HepG2 (cell line): ENCODE measurements at regions not wholly inside any gene's neighbourhood (a gene's known extent, or its start where the extent isn't known, plus 50 kb on each side); places are given as distances from the start of the nearest gene placed in this dataset.

Experiments
- ATAC-seq: fragments of 200-7000 bp; cut with Tn5 transposase; 3 replicates; pipeline ENCODE4 v1.9.1; 2020; ENCODE audit warnings: mild to moderate bottlenecking, moderate library complexity
- BruUV-seq: library from RNA; stranded (reverse); fragments of 400-500 nt; replicated peaks from 2 replicates; lab custom pipeline; 2021; lab: Mats Ljungman, UMichigan
- CTCF ChIA-PET: fragments of 300-600 bp; formaldehyde crosslinking; extraction: SDS; loops from one replicate; lab custom pipeline; 2021; ENCODE audit warnings: low total read pairs, inconsistent platforms, low intra/inter-chr PET ratio; lab: Yijun Ruan, JAX
- POLR2A ChIA-PET: fragments of 350-600 bp; sonication (Branson Sonifier 250); formaldehyde crosslinking; loops from one replicate; lab custom pipeline; 2020; ENCODE audit warnings: antibody characterized with exemption, inconsistent platforms; lab: Yijun Ruan, JAX
- DNase-seq: peaks from one replicate; pipeline ENCODE4 v3.0.0-alpha.2; 2015; ENCODE audit warnings: low spot score
- FAIRE-seq: peaks from 3 replicates; lab custom pipeline; 2011; peaks lifted over from hg19 to GRCh38; lab: Jason Lieb, UNC
- H2AFZ ChIP-seq: one replicate; pipeline ENCODE4 v1.6.1; 2011; ENCODE audit warnings: low read length, inconsistent platforms
- H3K27ac ChIP-seq: fragments of 300-600 bp; 3 replicates; pipeline ENCODE4 v1.8.0; 2011; ENCODE audit warnings: mixed run types, mild to moderate bottlenecking, mixed read lengths, low read length, inconsistent platforms; ENCODE audit not compliant: insufficient read depth; ENCODE audit errors: extremely low read length
- H3K27me3 ChIP-seq, 2 experiments: fragments of 200-600 bp in 1 of 2; 2 replicates in 1 of 2; 3 replicates in 1 of 2; pipeline versions ENCODE4 v1.6.0 to v1.8.0; 2011; ENCODE audit warnings: low read length in 2 of 2, mild to moderate bottlenecking in 2 of 2, moderate library complexity in 2 of 2, inconsistent platforms in 1 of 2; ENCODE audit not compliant: insufficient read depth in 2 of 2, control insufficient read depth in 1 of 2
- H3K36me3 ChIP-seq, 2 experiments: fragments of 200-600 bp in 1 of 2; replicated peaks in 1 of 2; 2 replicates in 1 of 2; 3 replicates in 1 of 2; pipeline versions ENCODE4 v1.5.1 to v1.8.0; 2011; ENCODE audit warnings: low read length in 2 of 2, inconsistent platforms in 1 of 2; ENCODE audit not compliant: insufficient read depth in 2 of 2, control insufficient read depth in 1 of 2
- H3K4me1 ChIP-seq: 2 replicates; pipeline ENCODE4 v1.5.1; 2012; ENCODE audit warnings: low read length, inconsistent platforms; ENCODE audit not compliant: insufficient read depth
- H3K4me2 ChIP-seq: 2 replicates; pipeline ENCODE4 v1.6.0; 2011; ENCODE audit warnings: low read depth, low read length, inconsistent platforms
- H3K4me3 ChIP-seq, 3 experiments: fragments of 200-600 bp in 1 of 3; sonication (generic), shearing (Covaris generic) in 1 of 3; replicated peaks in 1 of 3; 2 replicates each; pipeline ENCODE4 v1.5.1; 2011 to 2016; ENCODE audit warnings: low read length in 3 of 3, inconsistent platforms in 2 of 3, low read depth in 2 of 3, mild to moderate bottlenecking in 2 of 3, control low read depth in 1 of 3, mixed read lengths in 1 of 3; ENCODE audit not compliant: insufficient read depth in 1 of 3
- H3K79me2 ChIP-seq: one replicate; pipeline ENCODE4 v1.6.1; 2011; ENCODE audit warnings: low read length, inconsistent platforms; ENCODE audit not compliant: insufficient read depth
- H3K9ac ChIP-seq: 2 replicates; pipeline ENCODE4 v1.6.0; 2011; ENCODE audit warnings: mild to moderate bottlenecking, low read depth, low read length, inconsistent platforms; ENCODE audit not compliant: insufficient read depth
- H3K9me3 ChIP-seq: 2 replicates; pipeline ENCODE4 v1.5.1; 2012; ENCODE audit warnings: mild to moderate bottlenecking, low read length
- H4K20me1 ChIP-seq: 2 replicates; pipeline ENCODE4 v1.6.0; 2011; ENCODE audit warnings: inconsistent platforms, mild to moderate bottlenecking, low read length, moderate library complexity; ENCODE audit not compliant: insufficient read depth
- AKAP8 ChIP-seq: sonication (generic); formaldehyde crosslinking; IDR thresholded peaks from 2 replicates; pipeline ENCODE4 v1.5.1; 2020; ENCODE audit warnings: mild to moderate bottlenecking, missing genetic modification reagents
- CAMTA2 ChIP-seq: sonication (generic); formaldehyde crosslinking; IDR thresholded peaks from 2 replicates; pipeline ENCODE4 v1.4.0; 2020; ENCODE audit warnings: mild to moderate bottlenecking, missing genetic modification reagents, borderline replicate concordance
- CBX1 ChIP-seq: IDR thresholded peaks from one replicate; pipeline ENCODE4 v1.6.1; 2016; ENCODE audit warnings: antibody characterized with exemption, low read depth
- CCDC6 ChIP-seq: sonication (generic); formaldehyde crosslinking; IDR thresholded peaks from 2 replicates; pipeline ENCODE4 v1.8.1; 2022; ENCODE audit warnings: mild to moderate bottlenecking, missing genetic modification reagents, moderate library complexity
- EHMT2 ChIP-seq: fragments of 200-600 bp; sonication (generic); IDR thresholded peaks from 2 replicates; pipeline ENCODE4 v1.7.0; 2017; ENCODE audit warnings: antibody characterized with exemption, low read depth, low read length, borderline replicate concordance
- MYNN ChIP-seq: sonication (generic); formaldehyde crosslinking; IDR thresholded peaks from 2 replicates; pipeline ENCODE4 v1.4.0; 2020; ENCODE audit warnings: mild to moderate bottlenecking, low read depth, missing genetic modification reagents
- NFKBIZ ChIP-seq: IDR thresholded peaks from 2 replicates; pipeline ENCODE4 v1.6.1; 2018; ENCODE audit warnings: missing genetic modification reagents, missing compliant biosample characterization
- RXRA ChIP-seq: sonication (generic); formaldehyde crosslinking; IDR thresholded peaks from 2 replicates; pipeline ENCODE4 v1.5.1; 2020; ENCODE audit warnings: missing genetic modification reagents
- TCF7 ChIP-seq: sonication (generic); IDR thresholded peaks from 2 replicates; pipeline ENCODE4 v1.6.1; 2016; ENCODE audit warnings: antibody characterized with exemption, low read depth
- ZNF10 ChIP-seq: sonication (generic); formaldehyde crosslinking; IDR thresholded peaks from 2 replicates; pipeline ENCODE4 v1.4.0; 2020; ENCODE audit warnings: mild to moderate bottlenecking, low read depth, missing genetic modification reagents, borderline replicate concordance
- ZNF33A ChIP-seq: sonication (generic); formaldehyde crosslinking; IDR thresholded peaks from 2 replicates; pipeline ENCODE4 v1.5.1; 2020; ENCODE audit warnings: missing genetic modification reagents, mild to moderate bottlenecking, moderate library complexity, borderline replicate concordance
- ZNF556 ChIP-seq: sonication (generic); formaldehyde crosslinking; IDR thresholded peaks from 2 replicates; pipeline ENCODE4 v1.4.0; 2020; ENCODE audit warnings: mild to moderate bottlenecking, missing genetic modification reagents, borderline replicate concordance
- WGBS: methylation state at CpG from one replicate; pipeline ENCODE4 v1.1.6; 2017; ENCODE audit warnings: low lambda C conversion rate; 5-methylcytosine and 5-hydroxymethylcytosine counted together
- in situ Hi-C: cut with HindIII; loops from 2 replicates; pipeline ENCODE4 v1.10.0; 2017; ENCODE audit warnings: low pct_unique_long_range_greater_than_20kb; ENCODE audit not compliant: extremely low pct_ligation_motif_present
- intact Hi-C: fragments of 100-400 bp; cut with micrococcal nuclease; formaldehyde crosslinking; loops from one replicate; pipeline ENCODE4 v1.10.0; 2022; ENCODE audit not compliant: unreplicated experiment
- TF ChIP-seq, protein P1 (sequence below), 2 experiments: sonication (generic) in 1 of 2; formaldehyde crosslinking in 1 of 2; IDR thresholded peaks; 2 replicates each; pipeline versions ENCODE4 v1.6.1 to v1.9.0; 2014 to 2022; ENCODE audit warnings: antibody characterized with exemption in 1 of 2, borderline replicate concordance in 1 of 2, inconsistent platforms in 1 of 2, low read depth in 1 of 2, missing genetic modification reagents in 1 of 2
- TF ChIP-seq, protein P2 (sequence below): sonication (generic); formaldehyde crosslinking; IDR thresholded peaks from 2 replicates; pipeline ENCODE4 v1.5.0; 2020; ENCODE audit warnings: missing genetic modification reagents
- TF ChIP-seq, protein P3 (sequence below): sonication (generic); formaldehyde crosslinking; conservative IDR thresholded peaks from 2 replicates; pipeline ENCODE4 v1.8.0; 2022; ENCODE audit warnings: mild to moderate bottlenecking, moderate library complexity, missing genetic modification reagents

DNA sequence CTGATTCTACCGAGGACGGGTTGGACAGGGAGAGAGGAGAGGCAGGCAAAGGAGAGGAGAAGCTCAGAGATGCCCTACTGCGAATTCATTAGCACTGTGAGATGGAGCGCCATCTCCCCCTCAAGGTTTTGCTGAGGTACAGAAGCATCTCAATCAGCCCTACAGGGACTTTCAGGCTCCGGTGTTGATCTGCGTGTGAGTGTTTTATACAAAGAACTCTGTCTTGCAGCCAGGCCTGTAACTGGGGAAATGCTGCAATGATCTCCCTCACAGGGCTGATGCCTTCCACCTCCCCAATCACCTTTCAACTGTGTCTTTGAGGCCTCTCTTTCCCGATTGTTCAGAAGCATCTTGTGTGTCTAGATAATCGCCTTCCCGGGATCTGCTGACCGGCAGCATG is 74.8 kb downstream of the IRX6 start:
- Histone ChIP-seq H4K20me1 (no peaks in the 10 kb centered on the region), H3K4me1 (no peaks in the 10 kb centered on the region), H3K9ac (no peak overlapping the region), H3K4me2 (no peak overlapping the region), H3K27me3 (peaks cover 0 to 6% of the 10 kb centered on the region in 2 experiments; a peak in 1 of 5 replicates), H3K4me3 (no peak overlapping the region), H3K36me3 (no peaks in the 10 kb centered on the region), H2AFZ (no peak overlapping the region), H3K79me2 (no peaks in the 10 kb centered on the region), H3K9me3 (no peaks in the 10 kb centered on the region), H3K27ac (no peak overlapping the region)
- FAIRE-seq (no peak), DNase-seq (no peak), ATAC-seq (no peak)
- BruUV-seq: no TSS peak
- in situ Hi-C loops (no loop called here), intact Hi-C loops (no loop called here)
- CTCF ChIA-PET: no interaction called here
- 62% methylated on average over 10 of the region's 10 CpGs for WGBS
- POLR2A ChIA-PET: no interaction called here
- no peak for TF ChIP-seq ZNF10
- TF ChIP-seq, protein P1, sequence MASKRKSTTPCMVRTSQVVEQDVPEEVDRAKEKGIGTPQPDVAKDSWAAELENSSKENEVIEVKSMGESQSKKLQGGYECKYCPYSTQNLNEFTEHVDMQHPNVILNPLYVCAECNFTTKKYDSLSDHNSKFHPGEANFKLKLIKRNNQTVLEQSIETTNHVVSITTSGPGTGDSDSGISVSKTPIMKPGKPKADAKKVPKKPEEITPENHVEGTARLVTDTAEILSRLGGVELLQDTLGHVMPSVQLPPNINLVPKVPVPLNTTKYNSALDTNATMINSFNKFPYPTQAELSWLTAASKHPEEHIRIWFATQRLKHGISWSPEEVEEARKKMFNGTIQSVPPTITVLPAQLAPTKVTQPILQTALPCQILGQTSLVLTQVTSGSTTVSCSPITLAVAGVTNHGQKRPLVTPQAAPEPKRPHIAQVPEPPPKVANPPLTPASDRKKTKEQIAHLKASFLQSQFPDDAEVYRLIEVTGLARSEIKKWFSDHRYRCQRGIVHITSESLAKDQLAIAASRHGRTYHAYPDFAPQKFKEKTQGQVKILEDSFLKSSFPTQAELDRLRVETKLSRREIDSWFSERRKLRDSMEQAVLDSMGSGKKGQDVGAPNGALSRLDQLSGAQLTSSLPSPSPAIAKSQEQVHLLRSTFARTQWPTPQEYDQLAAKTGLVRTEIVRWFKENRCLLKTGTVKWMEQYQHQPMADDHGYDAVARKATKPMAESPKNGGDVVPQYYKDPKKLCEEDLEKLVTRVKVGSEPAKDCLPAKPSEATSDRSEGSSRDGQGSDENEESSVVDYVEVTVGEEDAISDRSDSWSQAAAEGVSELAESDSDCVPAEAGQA (IDR thresholded peaks at IDR 0.05; ENCODE audit: low read depth): no peak
- TF ChIP-seq, protein P1 (CRISPR knock-in tag; IDR thresholded peaks at IDR 0.05; ENCODE audit: borderline replicate concordance): no peak
- no peak for TF ChIP-seq ZNF556 (CRISPR knock-in tag)
- TF ChIP-seq, protein P2, sequence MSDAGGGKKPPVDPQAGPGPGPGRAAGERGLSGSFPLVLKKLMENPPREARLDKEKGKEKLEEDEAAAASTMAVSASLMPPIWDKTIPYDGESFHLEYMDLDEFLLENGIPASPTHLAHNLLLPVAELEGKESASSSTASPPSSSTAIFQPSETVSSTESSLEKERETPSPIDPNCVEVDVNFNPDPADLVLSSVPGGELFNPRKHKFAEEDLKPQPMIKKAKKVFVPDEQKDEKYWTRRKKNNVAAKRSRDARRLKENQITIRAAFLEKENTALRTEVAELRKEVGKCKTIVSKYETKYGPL (CRISPR knock-in tag): no peak
- no peak for TF ChIP-seq NFKBIZ (CRISPR knock-in tag)
- TF ChIP-seq RXRA: no peak
- TF ChIP-seq ZNF33A (CRISPR knock-in tag): no peak
- no peak for TF ChIP-seq MYNN (CRISPR knock-in tag)
- no peak for TF ChIP-seq AKAP8 (CRISPR knock-in tag)
- TF ChIP-seq EHMT2: no peak
- TF ChIP-seq, protein P3, sequence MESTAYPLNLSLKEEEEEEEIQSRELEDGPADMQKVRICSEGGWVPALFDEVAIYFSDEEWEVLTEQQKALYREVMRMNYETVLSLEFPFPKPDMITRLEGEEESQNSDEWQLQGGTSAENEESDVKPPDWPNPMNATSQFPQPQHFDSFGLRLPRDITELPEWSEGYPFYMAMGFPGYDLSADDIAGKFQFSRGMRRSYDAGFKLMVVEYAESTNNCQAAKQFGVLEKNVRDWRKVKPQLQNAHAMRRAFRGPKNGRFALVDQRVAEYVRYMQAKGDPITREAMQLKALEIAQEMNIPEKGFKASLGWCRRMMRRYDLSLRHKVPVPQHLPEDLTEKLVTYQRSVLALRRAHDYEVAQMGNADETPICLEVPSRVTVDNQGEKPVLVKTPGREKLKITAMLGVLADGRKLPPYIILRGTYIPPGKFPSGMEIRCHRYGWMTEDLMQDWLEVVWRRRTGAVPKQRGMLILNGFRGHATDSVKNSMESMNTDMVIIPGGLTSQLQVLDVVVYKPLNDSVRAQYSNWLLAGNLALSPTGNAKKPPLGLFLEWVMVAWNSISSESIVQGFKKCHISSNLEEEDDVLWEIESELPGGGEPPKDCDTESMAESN (CRISPR knock-in tag): no peak
- TF ChIP-seq TCF7: no peak
- TF ChIP-seq CBX1: no peak
- no peak for TF ChIP-seq CAMTA2 (CRISPR knock-in tag)
- TF ChIP-seq CCDC6 (CRISPR knock-in tag): no peak
